CD4-positive, alpha-beta T cell treated with Interferon alpha-2 for 1 hour (primary cell): ENCODE measurements at regions not wholly inside any gene's neighbourhood (a gene's known extent, or its start where the extent isn't known, plus 50 kb on each side); places are given as distances from the start of the nearest gene placed in this dataset.
"Not testable (repeated sequence)": the region's sequence is repeated elsewhere in the genome, so short reads cannot be mapped to it uniquely, and the experiment has no call there.

Source experiments
- DNase-seq, 2 donors: peaks; one replicate each; pipeline ENCODE4 v3.0.0-alpha.2; 2020 to 2022

DNA sequence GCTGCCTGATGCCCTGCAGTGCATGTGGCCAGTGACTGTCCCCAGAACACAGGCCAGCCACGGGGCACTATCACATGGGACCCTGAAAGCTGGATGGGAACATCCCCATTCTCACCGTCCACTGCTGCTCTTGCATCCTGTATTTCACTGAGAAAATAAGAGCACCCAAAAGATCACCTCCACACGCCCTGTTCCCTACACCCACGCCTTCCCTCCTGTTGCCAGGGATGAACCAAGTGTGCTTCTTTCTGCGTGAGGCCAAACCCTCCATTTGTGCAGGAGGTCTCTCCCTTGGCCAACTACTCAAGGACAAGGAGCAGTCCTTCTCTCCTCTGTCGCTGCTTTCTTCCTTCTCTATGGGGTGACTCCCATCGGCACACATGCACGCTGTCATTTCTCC lies 118.3 kb downstream of the LRRC37A3 start:
- DNase-seq: not testable (repeated sequence)

DNA sequence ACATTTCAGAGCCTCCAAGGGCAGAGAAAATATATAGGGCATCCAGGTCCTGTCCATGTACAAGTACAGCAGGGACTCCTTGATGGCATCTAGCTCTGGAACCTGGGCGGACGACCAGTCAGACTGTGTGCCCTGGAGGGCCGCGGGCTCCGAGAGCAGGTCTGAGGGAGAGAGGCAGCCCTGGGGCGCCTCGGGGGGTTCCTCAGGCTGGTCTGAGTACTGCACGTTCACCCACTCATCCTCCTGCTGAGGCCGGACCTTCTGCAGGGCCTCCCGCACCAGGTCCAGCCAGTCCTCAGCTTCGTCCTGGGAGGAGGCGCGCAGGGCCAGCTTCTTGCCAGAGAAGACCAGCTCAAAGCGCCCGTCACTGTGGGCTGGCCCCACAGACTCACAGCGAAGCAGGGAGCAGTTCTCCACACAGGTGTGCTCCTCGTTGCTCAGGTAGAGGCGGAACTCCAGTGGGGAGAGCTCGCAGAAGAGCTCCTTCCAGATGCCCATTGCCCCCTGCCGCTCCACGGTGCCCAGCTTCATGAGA lies 118.8 kb downstream of the LRRC37A3 start:
- DNase-seq: not testable (repeated sequence)

DNA sequence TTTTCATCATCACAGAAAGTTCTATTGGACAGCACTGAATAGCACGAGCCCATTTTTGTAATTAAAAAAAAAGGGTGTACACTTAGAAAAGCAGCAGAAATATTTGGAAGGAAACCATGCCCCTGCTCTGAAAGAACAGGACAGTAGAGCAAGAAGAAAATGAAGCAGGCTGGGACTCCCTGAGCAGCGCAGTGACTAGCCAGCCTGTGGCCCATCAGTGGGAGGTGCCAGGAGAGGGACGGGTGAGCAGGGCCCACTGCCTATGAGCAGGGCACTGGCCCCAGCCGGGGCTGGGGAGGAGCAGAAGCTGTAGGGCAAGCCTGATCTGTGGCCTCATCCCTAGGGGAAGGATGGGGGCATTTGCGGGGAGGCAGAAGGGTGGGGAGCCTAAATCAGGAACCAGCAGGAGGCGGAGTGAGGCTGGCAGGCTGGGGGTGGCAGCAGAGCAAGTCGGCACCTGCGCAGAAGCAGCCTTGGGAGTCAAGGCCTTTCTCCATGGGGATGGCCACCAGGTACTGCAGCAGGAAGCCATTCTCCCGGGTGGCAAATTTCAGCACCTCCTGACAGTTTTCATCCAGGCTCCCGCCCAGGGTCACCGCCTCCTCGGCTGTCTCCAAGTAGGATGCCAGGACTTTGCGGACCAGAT lies 119.6 kb downstream of the LRRC37A3 start:
- not testable (repeated sequence) for DNase-seq

DNA sequence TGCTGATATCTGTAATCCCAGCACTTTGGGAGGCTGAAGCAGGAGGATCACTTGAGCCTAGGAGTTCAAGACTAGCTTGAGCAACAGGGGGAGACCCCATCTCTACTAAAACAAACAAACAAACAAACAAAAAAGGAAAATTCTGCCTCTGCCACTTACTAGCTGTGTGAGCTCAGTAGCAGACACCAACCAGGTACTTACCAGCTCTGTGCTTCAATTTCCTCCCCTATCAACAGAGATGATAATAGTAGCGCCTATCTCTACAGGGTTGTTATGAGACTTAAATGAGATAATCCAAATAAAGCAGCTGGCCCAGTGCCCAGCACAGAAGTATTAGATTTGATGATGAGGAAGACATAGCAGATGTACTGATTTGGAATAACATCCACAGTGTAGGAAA lies 120.3 kb downstream of the LRRC37A3 start:
- DNase-seq: not testable (repeated sequence)

DNA sequence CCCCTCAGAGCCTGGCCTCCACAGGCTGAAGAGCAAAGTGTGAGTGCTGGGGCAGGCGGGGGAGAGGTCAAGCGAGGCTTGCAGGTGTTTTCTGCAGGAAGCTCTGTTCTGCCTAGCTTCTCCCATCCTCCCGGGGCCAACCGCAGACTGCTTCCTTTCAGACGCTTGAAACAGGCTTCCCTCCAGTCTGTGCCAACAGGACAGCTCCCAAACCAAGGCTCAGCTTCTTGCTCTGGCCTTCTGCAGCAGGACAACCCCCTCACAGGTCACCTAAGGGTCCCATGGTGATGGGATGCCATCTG lies 120.8 kb downstream of the LRRC37A3 start:
- DNase-seq: not testable (repeated sequence)

DNA sequence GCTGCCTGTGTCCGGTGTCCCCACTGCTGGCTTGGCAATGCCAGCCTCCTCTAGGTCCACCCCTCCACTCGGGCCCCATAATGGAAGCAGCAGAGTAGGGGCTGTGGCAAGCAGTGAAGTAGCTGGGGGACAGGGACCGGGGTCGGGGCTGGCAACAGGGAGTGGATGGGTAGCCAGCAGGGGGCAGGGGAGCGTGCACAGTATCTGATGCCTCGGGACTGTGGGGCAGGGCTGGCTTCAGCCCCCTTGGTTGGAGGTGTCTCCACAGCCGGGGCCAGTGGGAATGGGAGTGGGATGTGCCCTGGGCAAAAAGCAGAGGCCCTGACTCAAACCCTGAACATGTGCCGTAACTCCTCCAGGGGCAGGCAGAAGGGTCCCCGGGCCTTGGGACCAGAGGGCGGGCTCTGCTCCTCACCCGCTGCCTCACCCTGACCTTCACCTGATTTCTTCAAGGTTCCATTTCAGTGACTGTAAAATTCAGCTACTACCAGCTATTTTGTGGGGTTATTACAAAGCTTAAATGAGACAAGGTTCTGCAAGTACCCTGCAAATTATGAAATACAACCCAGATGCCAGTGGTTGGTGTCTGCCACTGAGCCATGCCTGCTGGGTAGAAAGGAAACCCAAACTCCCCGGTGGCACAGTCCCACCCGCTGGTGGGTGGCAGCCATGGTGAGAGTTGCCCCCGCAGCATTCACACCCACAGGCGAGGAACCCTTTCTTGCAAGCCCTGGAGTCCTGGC lies 121.4 kb downstream of the LRRC37A3 start:
- not testable (repeated sequence) for DNase-seq

DNA sequence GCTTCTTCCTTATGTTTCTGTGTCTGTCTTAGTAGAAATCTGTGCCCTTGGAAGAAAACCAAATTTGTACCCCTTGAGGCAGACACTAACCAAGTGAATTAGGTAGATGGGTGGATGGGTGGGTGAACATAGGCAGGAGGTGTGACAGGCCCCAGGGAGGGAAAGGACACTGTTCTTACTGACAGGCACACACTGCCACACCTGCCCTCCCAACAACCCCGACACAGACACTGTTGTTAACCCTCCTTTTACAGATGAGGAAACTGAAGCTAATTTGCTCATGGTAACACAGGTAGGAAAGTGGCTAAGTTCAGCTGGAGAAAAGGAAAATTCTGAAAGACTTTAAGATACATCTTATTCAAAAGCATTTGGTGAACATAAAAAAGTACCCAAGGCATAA lies 123.9 kb downstream of the LRRC37A3 start:
- DNase-seq: not testable (repeated sequence)

DNA sequence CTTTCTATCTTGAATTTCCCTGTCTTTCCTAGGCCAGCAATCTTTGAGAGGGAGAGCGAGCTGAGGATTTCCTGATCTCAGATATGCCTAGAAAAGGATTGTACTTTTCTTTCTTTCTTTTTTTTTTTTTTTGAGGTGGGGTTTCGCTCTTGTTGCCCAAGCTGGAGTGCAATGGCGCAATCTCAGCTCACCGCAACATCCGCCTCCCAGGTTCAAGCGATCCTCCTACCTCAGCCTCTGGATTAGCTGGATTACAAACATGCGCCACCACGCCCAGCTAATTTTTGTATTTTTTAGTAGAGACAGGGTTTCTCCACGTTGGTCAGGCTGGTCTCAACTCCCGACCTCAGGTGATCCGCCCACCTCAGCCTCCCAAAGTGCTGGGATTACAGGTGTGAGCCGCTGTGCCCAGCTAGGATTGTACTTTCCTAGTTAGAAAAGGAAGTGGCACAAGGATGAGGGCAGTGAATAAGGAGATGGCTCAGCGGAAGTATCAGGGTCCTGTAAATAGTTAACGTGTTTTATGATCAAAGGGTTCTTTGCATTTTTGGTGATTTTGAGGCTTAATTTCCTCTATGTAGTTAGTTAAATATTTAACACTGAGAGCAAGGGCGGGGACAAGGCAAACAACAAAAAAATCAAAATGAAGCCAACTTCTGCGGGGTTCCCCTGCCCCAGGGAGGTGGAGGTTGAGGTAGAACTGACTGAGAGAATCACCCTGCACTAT lies 124.6 kb downstream of the LRRC37A3 start:
- not testable (repeated sequence) for DNase-seq

DNA sequence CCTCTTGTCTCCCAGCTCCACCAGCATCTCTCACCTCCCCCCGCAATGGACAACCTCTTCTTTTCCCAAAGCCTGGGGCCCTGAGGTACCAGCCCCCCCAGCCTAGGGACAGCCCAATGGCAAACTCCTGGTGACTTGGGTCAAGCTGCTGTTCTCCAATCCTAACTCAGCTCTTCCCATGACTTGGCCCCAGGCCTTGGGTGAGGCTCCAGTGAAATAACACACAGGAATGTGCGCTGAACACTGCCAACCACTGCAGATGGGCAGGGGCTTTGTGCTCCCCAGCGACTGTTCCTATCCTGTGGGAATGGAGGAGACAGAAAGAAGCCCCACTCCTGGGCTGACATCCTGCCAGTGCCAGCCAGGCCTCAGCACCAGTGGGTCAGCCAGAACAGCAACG lies 125.2 kb downstream of the LRRC37A3 start:
- DNase-seq: not testable (repeated sequence)

DNA sequence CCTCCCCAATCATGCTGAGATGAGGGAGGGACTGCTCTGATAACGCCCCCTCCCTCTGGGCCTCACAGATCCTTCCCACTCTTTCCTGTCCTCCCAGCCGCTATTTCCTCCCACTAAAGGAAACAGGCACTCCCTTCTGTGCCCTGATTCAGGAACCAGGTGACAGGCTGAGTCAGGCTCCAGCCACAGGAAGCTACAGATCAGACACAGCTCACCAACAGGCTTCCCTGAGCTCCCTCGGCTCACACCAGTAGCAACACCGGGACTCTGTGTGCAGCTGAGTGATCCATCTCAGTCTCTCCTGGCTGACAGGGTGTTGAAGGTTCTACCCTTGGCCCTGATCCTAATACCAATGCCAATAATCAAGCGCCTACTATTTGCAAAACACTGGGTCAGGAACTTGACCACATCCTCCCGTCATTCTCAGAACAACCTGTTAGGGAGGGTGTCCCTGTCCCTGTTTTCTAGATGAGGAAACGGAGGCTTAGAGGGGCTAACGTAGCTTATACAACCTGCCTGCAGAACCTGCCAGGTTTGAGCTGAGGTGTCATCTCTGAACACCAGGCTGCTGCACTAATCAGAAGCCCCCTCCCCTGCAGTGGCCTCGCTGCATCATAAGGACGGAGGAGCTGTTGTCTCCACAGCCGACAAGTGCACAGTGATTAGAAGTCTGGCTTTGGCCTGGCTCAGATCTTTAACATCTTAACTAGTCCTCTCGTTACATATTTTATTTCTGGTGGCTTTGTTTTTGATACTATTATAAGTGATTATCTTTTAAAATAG lies 126.3 kb downstream of the LRRC37A3 start:
- peak in 1 of 2 donors; percentile 32 for DNase-seq

DNA sequence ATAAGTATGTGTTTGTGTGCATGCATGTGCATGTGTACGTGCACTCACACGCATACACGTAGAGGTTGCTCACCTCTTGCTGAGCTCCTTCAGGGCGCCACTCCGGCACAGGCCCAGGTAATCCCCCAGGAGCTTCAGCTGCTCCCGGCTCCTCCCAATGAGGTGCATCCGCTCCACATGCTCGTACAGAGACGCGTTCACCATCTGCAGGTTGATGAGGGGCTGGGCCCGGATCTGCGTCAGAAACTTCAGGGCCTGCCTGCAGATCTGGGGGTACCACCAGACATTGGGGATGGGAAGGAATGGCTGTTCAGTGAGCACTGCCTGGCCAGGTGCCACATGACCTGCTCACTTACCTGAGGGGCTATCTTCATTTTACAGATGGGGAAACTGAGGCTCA lies 127.0 kb downstream of the LRRC37A3 start:
- DNase-seq: not testable (repeated sequence)

DNA sequence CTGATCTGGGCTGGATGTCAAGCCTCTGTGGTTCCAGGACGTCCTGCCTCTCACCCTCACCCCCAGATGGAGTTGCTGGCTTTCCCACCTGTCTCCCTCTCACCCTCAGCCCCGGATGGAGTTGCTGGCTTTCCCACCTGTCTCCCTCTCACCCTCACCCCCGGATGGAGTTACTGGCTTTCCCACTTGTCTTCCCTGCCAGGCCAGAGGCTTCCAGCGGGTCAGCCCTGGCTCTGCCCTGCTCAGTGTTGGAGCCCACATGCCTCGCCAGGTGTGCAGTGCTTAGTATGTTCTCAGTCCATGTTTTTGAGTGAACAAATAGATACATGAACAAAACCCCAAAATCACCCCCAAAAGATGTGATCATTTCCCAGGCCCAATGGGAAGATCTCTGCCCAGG lies 127.6 kb downstream of the LRRC37A3 start:
- not testable (repeated sequence) for DNase-seq

DNA sequence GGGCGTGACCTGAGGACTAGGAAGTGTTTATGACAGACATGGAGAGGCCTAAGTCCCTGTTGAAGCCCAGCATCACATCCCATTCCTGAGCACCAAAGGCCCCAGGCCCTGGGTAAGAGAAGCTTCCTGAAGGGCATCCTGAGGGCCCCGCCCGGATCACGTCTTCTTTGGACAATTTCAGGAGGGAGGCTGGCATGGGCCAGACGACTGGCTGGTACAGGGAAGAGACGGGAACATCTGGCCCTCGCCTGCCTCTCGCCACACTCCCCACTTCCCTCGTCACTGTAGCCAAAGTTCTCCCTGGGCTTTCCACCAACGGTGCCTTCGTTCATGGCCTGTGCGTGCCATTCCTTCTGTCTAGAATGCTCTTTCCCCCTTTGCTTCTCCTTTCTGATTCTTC lies 128.1 kb downstream of the LRRC37A3 start:
- not testable (repeated sequence) for DNase-seq

DNA sequence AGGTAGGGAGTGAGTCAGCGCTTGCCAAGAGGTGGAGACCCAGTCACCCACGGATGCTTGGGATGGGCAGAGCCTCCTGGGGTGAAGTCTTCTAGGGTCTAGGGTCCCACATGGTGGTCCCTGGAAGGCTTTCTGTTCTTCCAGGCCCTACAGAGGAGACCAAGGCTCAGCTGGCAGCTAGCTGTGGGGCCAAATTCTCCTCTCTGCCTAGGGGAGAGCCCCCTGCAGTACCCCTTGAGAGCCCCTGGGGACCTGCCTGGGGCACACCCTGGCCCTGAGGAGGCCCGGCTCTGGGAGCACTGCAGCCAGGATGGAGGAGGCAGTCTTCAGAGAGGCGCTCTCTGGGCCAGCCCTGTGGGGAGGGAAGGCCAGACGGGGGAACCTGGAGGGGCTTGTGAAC lies 128.6 kb upstream of the SMURF2 start:
- not testable (repeated sequence) for DNase-seq

DNA sequence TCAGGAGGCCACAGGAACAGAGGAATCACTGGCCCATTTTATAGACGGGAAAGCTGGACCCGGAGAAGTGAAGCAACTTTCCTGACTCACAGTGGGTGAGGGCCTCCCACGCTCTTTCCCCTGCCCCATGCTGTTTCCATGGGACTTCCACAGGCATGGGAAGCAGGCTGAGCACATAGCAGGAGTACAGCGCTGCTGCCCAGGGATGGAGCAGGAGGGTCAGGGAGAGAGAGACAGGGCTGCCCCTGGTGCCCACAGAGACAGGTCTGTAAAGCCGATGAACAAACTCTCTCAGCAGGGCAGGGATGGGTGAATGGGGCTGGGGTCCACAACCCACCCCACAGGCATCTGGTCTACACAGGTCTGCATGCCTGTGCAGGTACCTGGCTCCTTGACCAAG lies 128.1 kb upstream of the SMURF2 start:
- DNase-seq: not testable (repeated sequence)

DNA sequence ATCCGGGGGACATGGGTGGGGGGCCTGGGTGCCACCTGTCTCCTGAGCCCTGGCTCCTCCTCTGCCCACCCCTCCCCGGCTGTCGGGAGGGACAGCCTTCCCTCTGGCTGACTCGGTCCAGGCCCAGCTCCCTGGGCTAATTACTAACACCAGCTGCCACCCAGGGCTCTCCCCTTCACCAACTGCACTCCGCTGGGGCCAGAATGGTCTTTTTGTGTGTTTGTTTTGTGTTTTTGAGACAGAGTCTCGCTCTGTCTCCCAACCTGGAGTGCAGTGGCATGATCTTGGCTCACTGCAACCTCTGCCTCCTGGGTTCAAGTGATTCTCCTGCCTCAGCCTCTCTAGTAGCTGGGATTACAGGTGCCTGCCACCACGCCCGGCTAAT lies 126.9 kb upstream of the SMURF2 start:
- not testable (repeated sequence) for DNase-seq

DNA sequence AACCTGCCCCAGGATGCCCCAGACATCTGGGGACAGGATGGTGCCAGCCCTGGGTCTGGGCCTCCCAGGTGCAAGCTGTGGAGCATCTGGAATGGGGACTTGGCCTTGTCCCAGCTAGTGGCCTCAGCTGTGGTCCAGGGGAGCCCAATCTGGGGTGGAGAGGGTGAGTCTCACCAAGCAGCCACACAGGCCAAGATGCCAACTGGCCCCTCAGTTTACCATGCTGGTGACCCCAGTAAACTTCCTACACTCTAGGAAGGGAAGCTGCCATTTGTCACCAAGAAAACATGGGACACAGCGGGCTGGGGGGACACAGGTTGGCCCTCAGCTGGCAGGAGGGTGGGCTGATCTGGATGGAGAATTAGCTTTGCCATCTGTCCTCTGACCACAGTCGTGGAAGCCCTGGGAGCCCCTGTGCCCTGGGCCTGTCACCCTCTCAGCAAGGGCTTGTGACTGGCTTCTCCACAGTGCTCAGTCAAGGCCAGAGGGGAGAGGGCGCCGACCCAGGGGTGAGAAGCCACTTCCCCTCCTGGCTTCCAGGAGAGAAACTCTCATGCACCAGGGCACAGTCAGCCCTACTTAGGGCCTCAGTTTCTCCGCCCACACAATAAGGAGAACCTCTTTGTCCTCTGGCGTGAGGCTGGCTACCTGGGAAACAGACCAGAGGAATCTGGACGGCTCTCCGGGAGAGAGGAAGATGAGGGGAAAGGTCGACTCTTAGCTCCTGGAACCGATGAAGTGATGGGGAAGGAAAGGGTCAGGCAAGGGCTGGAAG lies 126.4 kb upstream of the SMURF2 start:
- no peak for DNase-seq

DNA sequence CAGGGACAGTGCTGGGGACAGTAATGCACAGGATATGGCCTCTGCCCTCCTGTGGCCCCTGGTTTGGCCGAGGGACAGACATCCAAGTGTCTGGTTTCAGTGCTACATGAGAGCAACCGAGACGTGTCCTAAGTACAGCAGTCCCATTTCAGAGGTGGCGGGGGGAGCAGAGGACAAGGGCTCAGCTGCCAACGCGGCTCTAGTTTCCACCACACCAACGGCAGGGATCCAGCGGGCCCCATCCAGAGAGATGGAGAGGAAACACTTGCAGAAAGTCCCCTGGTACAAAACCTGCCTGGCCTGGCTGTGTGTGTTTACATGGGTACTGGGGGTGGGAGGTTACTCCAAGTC lies 125.8 kb upstream of the SMURF2 start:
- DNase-seq: no peak

DNA sequence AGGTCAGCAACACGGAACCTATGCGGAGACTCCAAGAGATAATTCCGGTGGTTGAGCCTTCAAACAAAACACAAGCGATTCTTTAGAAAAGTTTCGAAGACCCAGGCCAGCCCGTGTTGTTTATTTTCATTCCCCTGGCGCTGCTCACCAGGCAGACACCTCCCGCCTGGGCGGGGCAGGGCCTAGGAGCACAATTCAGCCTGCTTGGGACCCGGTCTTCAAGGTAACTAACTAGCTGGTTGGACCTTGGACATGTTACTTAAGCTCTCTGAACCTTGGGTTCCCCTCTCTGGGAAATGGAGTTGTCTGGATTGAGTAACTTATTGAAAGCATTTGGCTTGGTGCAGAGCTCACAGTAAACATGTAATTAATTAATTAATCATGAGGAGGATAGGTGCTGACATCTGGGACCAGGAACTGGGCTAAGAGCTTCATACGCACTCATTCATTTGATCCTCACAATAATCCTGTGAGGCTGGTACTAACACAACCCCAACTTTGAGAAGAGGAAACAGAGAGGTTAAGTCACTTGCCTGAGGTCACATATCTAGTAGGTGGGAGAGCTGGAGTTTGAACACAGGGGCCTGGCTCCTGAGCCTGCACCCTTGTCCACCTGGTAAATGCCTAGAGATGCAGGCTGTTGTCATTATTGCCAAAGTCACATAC lies 125.3 kb upstream of the SMURF2 start:
- DNase-seq: no peak

DNA sequence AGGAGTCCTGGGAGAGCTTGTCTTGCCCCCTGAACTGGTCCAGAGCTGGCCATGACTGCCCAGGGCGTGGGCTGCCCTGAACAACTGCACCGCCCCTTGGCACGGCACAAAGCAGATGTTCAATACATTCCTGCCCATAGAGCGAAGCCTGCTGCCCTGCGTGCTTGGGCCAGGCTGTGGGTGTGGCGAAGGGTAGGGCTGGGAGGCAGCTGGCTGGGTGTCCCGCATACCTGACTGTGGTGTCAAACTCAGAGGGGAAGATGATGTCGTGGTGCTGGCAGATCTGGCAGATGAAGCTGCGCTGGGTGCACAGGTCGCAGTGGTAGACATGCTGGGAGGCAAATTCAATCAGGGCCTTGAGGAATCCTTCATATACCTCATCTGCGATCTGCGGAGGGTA lies 124.2 kb upstream of the SMURF2 start:
- no peak for DNase-seq

DNA sequence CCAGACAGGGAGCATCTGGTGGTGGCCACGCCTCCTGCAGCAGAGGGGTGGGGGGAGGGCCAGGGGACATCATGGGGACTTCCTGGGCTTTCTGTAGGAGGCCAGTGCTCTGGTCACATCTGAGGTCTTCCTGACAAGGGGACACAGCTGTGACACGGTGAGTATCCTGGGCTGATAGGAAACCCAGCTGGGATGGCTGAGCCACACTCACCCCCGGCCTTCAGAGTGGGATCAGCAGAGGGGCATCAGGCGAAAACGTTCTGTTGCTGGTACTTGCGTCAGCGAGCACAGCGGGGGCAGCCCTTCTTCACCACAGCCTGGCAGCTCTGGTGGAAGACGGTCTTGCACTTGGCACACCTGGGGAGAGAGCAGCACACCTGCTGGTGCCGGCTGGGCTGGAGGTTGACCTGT lies 122.9 kb upstream of the SMURF2 start:
- no peak for DNase-seq
